Smooth muscle cell (in vitro differentiated cells): ENCODE measurements at regions not wholly inside any gene's neighbourhood (a gene's known extent, or its start where the extent isn't known, plus 50 kb on each side); places are given as distances from the start of the nearest gene placed in this dataset.

Experiments
- DNase-seq: peaks from one replicate; lab custom pipeline; 2025; ENCODE audit not compliant: unreplicated experiment; lab: John Stamatoyannopoulos, UW
- H2AFZ ChIP-seq: fragments of 200-600 bp; sonication (generic); 2 replicates; pipeline ENCODE4 v1.6.0; 2016; ENCODE audit warnings: antibody characterized with exemption, low read depth, mild to moderate bottlenecking
- H3F3A ChIP-seq: fragments of 200-600 bp; sonication (generic); 2 replicates; pipeline ENCODE4 v1.6.0; 2017; ENCODE audit warnings: antibody characterized with exemption, low read depth
- H3K27ac ChIP-seq: fragments of 200-600 bp; sonication (generic); 2 replicates; pipeline ENCODE4 v1.5.1; 2016; ENCODE audit warnings: low read depth, mild to moderate bottlenecking
- H3K27me3 ChIP-seq: fragments of 200-600 bp; sonication (generic); 2 replicates; pipeline ENCODE4 v1.6.1; 2016; ENCODE audit warnings: low read depth, mild to moderate bottlenecking
- H3K36me3 ChIP-seq: fragments of 200-600 bp; sonication (generic); 2 replicates; pipeline ENCODE4 v1.5.1; 2016; ENCODE audit warnings: low read depth
- H3K4me1 ChIP-seq: fragments of 200-600 bp; sonication (generic); 2 replicates; pipeline ENCODE4 v1.5.1; 2016; ENCODE audit warnings: low read depth
- H3K4me2 ChIP-seq: fragments of 200-600 bp; sonication (generic); 2 replicates; pipeline ENCODE4 v1.6.0; 2016; ENCODE audit warnings: mild to moderate bottlenecking
- H3K4me3 ChIP-seq: fragments of 200-600 bp; sonication (generic); 2 replicates; pipeline ENCODE4 v1.5.1; 2016; ENCODE audit warnings: mild to moderate bottlenecking
- H3K79me2 ChIP-seq: fragments of 200-600 bp; sonication (generic); 2 replicates; pipeline ENCODE4 v1.6.0; 2016; ENCODE audit warnings: low read depth, mild to moderate bottlenecking
- H3K9ac ChIP-seq: fragments of 200-600 bp; sonication (generic); 2 replicates; pipeline ENCODE4 v1.6.0; 2016; ENCODE audit warnings: low read depth
- H3K9me3 ChIP-seq: fragments of 200-600 bp; sonication (generic); replicated peaks from 2 replicates; pipeline ENCODE4 v1.5.1; 2016; ENCODE audit warnings: low read depth
- H4K20me1 ChIP-seq: fragments of 200-600 bp; sonication (generic); 2 replicates; pipeline ENCODE4 v1.6.0; 2016; ENCODE audit warnings: low read depth
- CTCF ChIP-seq: fragments of 200-600 bp; sonication (generic); IDR thresholded peaks from 2 replicates; pipeline ENCODE4 v1.5.1; 2017; ENCODE audit warnings: borderline replicate concordance, mild to moderate bottlenecking, antibody characterized with exemption; ENCODE audit not compliant: insufficient read depth, poor library complexity, severe bottlenecking
- WGBS: methylation state at CpG from one replicate; pipeline ENCODE4 v1.1.7; 2016; ENCODE audit warnings: low lambda C conversion rate; 5-methylcytosine and 5-hydroxymethylcytosine counted together

- Histone ChIP-seq H3K4me3 (no peak overlapping the region), H3K4me2 (no peak overlapping the region), H3K9ac (no peak overlapping the region), H2AFZ (no peak overlapping the region), H3K4me1 (peaks cover 14% of the 10 kb centered on the region), H3K9me3 (no peaks in the 10 kb centered on the region), H4K20me1 (no peaks in the 10 kb centered on the region), H3K27ac (no peak overlapping the region), H3F3A (no peaks in the 10 kb centered on the region), H3K27me3 (no peaks in the 10 kb centered on the region), H3K79me2 (no peaks in the 10 kb centered on the region), H3K36me3 (no peaks in the 10 kb centered on the region)
- TF ChIP-seq CTCF: no peak
- DNase-seq: no peak
- WGBS: 95% methylated on average over 7 of the region's 7 CpGs
Observed at GRCh38 chr2:15729001-15729400, 137.3 kb downstream of the DDX1 start.

GRCh38 chr2:15729709-15730544, 138.3 kb downstream of the DDX1 start:
- Histone ChIP-seq H3K4me2 (peak overlapping the region; percentile 56), H3F3A (peaks cover 4% of the 10 kb centered on the region), H3K27me3 (no peaks in the 10 kb centered on the region), H3K4me1 (peaks cover 21% of the 10 kb centered on the region), H4K20me1 (no peaks in the 10 kb centered on the region), H3K4me3 (no peak overlapping the region), H3K79me2 (no peaks in the 10 kb centered on the region), H2AFZ (no peak overlapping the region), H3K27ac (no peak overlapping the region), H3K9me3 (no peaks in the 10 kb centered on the region), H3K9ac (no peak overlapping the region), H3K36me3 (no peaks in the 10 kb centered on the region)
- no peak for TF ChIP-seq CTCF
- no peak for DNase-seq
- WGBS: 75% methylated on average over 10 of the region's 10 CpGs

GRCh38 chr2:15730545-15731212, 139.0 kb downstream of the DDX1 start:
- no peak overlapping the region for H3K4me3 ChIP-seq
- H4K20me1 ChIP-seq: no peaks in the 10 kb centered on the region
- no peak overlapping the region for H2AFZ ChIP-seq
- peaks cover 21% of the 10 kb centered on the region for H3K4me1 ChIP-seq
- no peak for TF ChIP-seq CTCF
- no peaks in the 10 kb centered on the region for H3K27me3 ChIP-seq
- WGBS: 26% methylated on average over 7 of the region's 7 CpGs
- no peak overlapping the region for H3K27ac ChIP-seq
- peak; percentile 65 for DNase-seq
- H3K79me2 ChIP-seq: no peaks in the 10 kb centered on the region
- no peak overlapping the region for H3K9ac ChIP-seq
- H3F3A ChIP-seq: peaks cover 4% of the 10 kb centered on the region
- H3K4me2 ChIP-seq: peak overlapping the region; percentile 56
- no peaks in the 10 kb centered on the region for H3K9me3 ChIP-seq
- H3K36me3 ChIP-seq: no peaks in the 10 kb centered on the region
